ENCODE measurements at regions not wholly inside any gene's neighbourhood (a gene's known extent, or its start where the extent isn't known, plus 50 kb on each side); places are given as distances from the start of the nearest gene placed in this dataset.

DNA sequence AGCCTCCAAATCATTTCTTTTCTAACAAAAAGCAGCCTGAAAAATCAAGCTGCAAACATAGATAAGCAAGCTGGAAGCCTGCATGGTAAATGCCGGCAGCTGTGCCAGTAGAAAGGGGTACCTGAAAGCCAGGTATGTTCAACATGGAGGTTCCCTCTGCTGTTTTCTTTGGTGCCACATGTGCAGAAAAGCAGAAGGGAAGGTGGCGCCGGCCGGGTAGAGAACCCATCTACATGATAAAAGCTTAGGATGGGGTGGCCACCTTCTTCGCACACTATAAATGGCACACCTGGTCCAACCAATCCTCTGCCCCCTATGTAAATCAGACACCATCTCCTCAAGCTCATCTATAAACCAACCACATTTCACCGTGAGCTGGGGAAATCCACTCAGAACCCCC, 268.9 kb upstream of the IRX2 start:
- Histone ChIP-seq H4K20me1 (replicated peaks in 1 of 2; ENCODE audit: control insufficient read depth in 1 of 2, insufficient read depth in 2 of 2, low read length in 2 of 2) (no peaks in the 10 kb centered on the region), H3K14ac (ENCODE audit: insufficient read length) (no peak overlapping the region), H4K8ac (ENCODE audit: extremely low read depth, insufficient read depth, low read length) (no peak overlapping the region), H3K4me1 (replicated peaks in 1 of 4; ENCODE audit: control insufficient read depth in 3 of 4, insufficient read depth in 4 of 4, low read length in 3 of 4) (peaks cover 0 to 2% (median 0%) of the 10 kb centered on the region in 4 experiments; a peak in 2 of 7 replicates), H3K4me3 (ENCODE audit: extremely low read depth in 1 of 4, insufficient read depth in 2 of 4, low read depth in 3 of 4, low read length in 4 of 4) (no peak overlapping the region), H2BK5ac (ENCODE audit: low read depth, low read length) (no peak overlapping the region), H3K79me2 (ENCODE audit: control insufficient read depth in 1 of 2, insufficient read depth in 2 of 2, low read length in 2 of 2) (no peaks in the 10 kb centered on the region), H2BK20ac (ENCODE audit: low read length) (no peak overlapping the region), H3K36me3 (ENCODE audit: control insufficient read depth in 2 of 4, insufficient read depth in 4 of 4, low read length in 3 of 4) (no peaks in the 10 kb centered on the region), H2BK120ac (replicated peaks; ENCODE audit: low read depth, low read length) (no peak overlapping the region), H4K5ac (ENCODE audit: insufficient read length, low read depth, low read length) (no peak overlapping the region), H3K23me2 (ENCODE audit: low read depth, low read length) (no peaks in the 10 kb centered on the region), H2AFZ (ENCODE audit: low read length) (no peak overlapping the region), H2AK5ac (ENCODE audit: low read depth, low read length) (no peak overlapping the region), H3K9ac (replicated peaks in 1 of 4; ENCODE audit: extremely low read depth in 1 of 4, low read depth in 3 of 4, low read length in 3 of 4) (no peak overlapping the region), H2BK12ac (ENCODE audit: low read depth, low read length) (no peak overlapping the region), H3K56ac (replicated peaks; ENCODE audit: insufficient read length, low read depth, low read length) (no peak overlapping the region), H3K27ac (ENCODE audit: low read depth, low read length) (no peak overlapping the region), H4K91ac (replicated peaks; ENCODE audit: insufficient read length, low read length) (no peak overlapping the region), H3K4me2 (ENCODE audit: insufficient read depth in 1 of 2, low read depth in 2 of 2, low read length in 2 of 2) (no peak overlapping the region), H3K4ac (replicated peaks; ENCODE audit: insufficient read length, low read depth, low read length) (no peak overlapping the region), H3K27me3 (replicated peaks in 1 of 4; ENCODE audit: control insufficient read depth in 3 of 4, extremely low read depth in 1 of 4, insufficient read depth in 3 of 4, low read length in 3 of 4) (no peaks in the 10 kb centered on the region), H3K79me1 (ENCODE audit: low read depth, low read length) (no peaks in the 10 kb centered on the region), H3K9me3 (ENCODE audit: insufficient read depth in 2 of 2, low read depth in 1 of 2, low read length in 1 of 2) (no peaks in the 10 kb centered on the region), H2BK15ac (ENCODE audit: low read length) (no peak overlapping the region), H3K23ac (ENCODE audit: insufficient read length) (no peak overlapping the region), H3K18ac (ENCODE audit: extremely low read depth, low read length) (no peak overlapping the region)
- WGBS, 2 experiments (ENCODE audit: extremely low coverage in 1 of 2, insufficient coverage in 1 of 2, insufficient read length in 1 of 2, insufficient replicate concordance in 2 of 2, low coverage in 1 of 2, low lambda C conversion rate in 2 of 2, missing lambda C conversion rate in 1 of 2): 95% methylated on average over 6 of the region's 6 CpGs; no CpG with 5 or more reads in 1 of the 2 experiments
- DNase-seq (ENCODE audit: low read depth in 1 of 2, low spot score in 2 of 2): no peak
- POLR2A ChIA-PET (ENCODE audit: partially characterized antibody): no interaction called here
- CTCF ChIA-PET (ENCODE audit: partially characterized antibody): interaction anchor here (0.7 kb wide), 1 partner anchor 16 kb away, joined by 3 read pairs; no protein-coding TSS in a partner anchor
- no peak for FAIRE-seq
- TF ChIP-seq FOSL1 (IDR thresholded peaks at IDR 0.05; ENCODE audit: insufficient read depth, low read depth, low read length) (no peak), TCF12 (IDR thresholded peaks at IDR 0.05; ENCODE audit: low read depth, low read length) (no peak), RNF2 (IDR thresholded peaks at IDR 0.05; ENCODE audit: borderline replicate concordance, low read depth, low read length, missing control alignments, poor library complexity, severe bottlenecking) (no peak), YY1 (IDR thresholded peaks at IDR 0.05; ENCODE audit: low read depth, low read length) (no peak), CHD1 (IDR thresholded peaks at IDR 0.05; ENCODE audit: low read depth, low read length) (no peak), RBBP5 (IDR thresholded peaks at IDR 0.05; ENCODE audit: borderline replicate concordance, low read depth, low read length) (no peak), SP2 (IDR thresholded peaks at IDR 0.05; ENCODE audit: low read length) (no peak), KDM4A (IDR thresholded peaks at IDR 0.05; ENCODE audit: low read depth, low read length, severe bottlenecking) (no peak), NANOG (IDR thresholded peaks at IDR 0.05; ENCODE audit: insufficient read depth, low read depth, low read length, poor library complexity, severe bottlenecking) (no peak), SP4 (IDR thresholded peaks at IDR 0.05; ENCODE audit: low read length) (no peak)
